IPS-NIHi11 (cell line): ENCODE measurements at regions not wholly inside any gene's neighbourhood (a gene's known extent, or its start where the extent isn't known, plus 50 kb on each side); places are given as distances from the start of the nearest gene placed in this dataset.

Experiments
- DNase-seq: peaks from one replicate; pipeline ENCODE4 v3.0.0; 2012; ENCODE audit warnings: mixed read lengths, low spot score

GRCh38 chr11:8740129-8740528 lies 57.5 kb downstream of the RPL27A start:
- DNase-seq = no peak

- DNase-seq = no peak
Measured at GRCh38 chr11:8744423-8744822, 61.8 kb downstream of the RPL27A start.

GRCh38 chr11:8745431-8746253 lies 63.0 kb downstream of the RPL27A start:
- DNase-seq = no peak

- DNase-seq = no peak
Measured at GRCh38 chr11:8746331-8746974, 63.9 kb downstream of the RPL27A start.

GRCh38 chr11:8747173-8747572 lies 64.6 kb downstream of the RPL27A start:
- DNase-seq = no peak

GRCh38 chr11:8748317-8748716 lies 65.7 kb downstream of the RPL27A start:
- DNase-seq = no peak

- DNase-seq = no peak
Measured at GRCh38 chr11:8749202-8749601, 66.6 kb downstream of the RPL27A start.

GRCh38 chr11:8754241-8754640 lies 71.6 kb downstream of the RPL27A start:
- no peak for DNase-seq

GRCh38 chr11:8756201-8756600 lies 73.6 kb downstream of the RPL27A start:
- no peak for DNase-seq

- DNase-seq = no peak
Measured at GRCh38 chr11:8757047-8757446, 74.5 kb downstream of the RPL27A start.

- no peak for DNase-seq
Measured at GRCh38 chr11:8757533-8757932, 74.9 kb downstream of the RPL27A start.

- DNase-seq = no peak
Measured at GRCh38 chr11:8758619-8759169, 76.1 kb downstream of the RPL27A start.

- DNase-seq = no peak
Measured at GRCh38 chr11:8759634-8760033, 77.0 kb downstream of the RPL27A start.

GRCh38 chr11:8760896-8761295 lies 78.3 kb downstream of the RPL27A start:
- no peak for DNase-seq

- no peak for DNase-seq
Measured at GRCh38 chr11:8763070-8763685, 80.6 kb downstream of the RPL27A start.

GRCh38 chr11:8765294-8765693 lies 82.7 kb downstream of the RPL27A start:
- DNase-seq = no peak

GRCh38 chr11:8766043-8766987 lies 83.7 kb downstream of the RPL27A start:
- peak; percentile 51 for DNase-seq

GRCh38 chr11:8766988-8767374 lies 84.4 kb downstream of the RPL27A start:
- no peak for DNase-seq

GRCh38 chr11:8767466-8768142 lies 85.0 kb downstream of the RPL27A start:
- DNase-seq = no peak

GRCh38 chr11:8768625-8769333 lies 86.2 kb downstream of the RPL27A start:
- no peak for DNase-seq
